Cardiac fibroblast (primary cell): ENCODE measurements at regions not wholly inside any gene's neighbourhood (a gene's known extent, or its start where the extent isn't known, plus 50 kb on each side); places are given as distances from the start of the nearest gene placed in this dataset.
"Not testable (repeated sequence)": the region's sequence is repeated elsewhere in the genome, so short reads cannot be mapped to it uniquely, and the experiment has no call there.

Experiments used
- DNase-seq, 2 donors: peaks; one replicate each; pipeline versions ENCODE4 v3.0.0 to v3.0.0-alpha.2; 2010; ENCODE audit warnings: low read depth in 2 of 2
- H3K4me3 ChIP-seq, 2 donors: replicated peaks in 1 of 2; 1 replicate in 1 of 2; 2 replicates in 1 of 2; pipeline ENCODE4 v1.5.1; 2011; ENCODE audit warnings: low read depth in 2 of 2, low read length in 2 of 2, mild to moderate bottlenecking in 2 of 2, moderate library complexity in 1 of 2
- CTCF ChIP-seq: IDR thresholded peaks from one replicate; pipeline ENCODE4 v1.5.1; 2011; ENCODE audit warnings: low read depth, mild to moderate bottlenecking, low read length, inconsistent platforms

DNA sequence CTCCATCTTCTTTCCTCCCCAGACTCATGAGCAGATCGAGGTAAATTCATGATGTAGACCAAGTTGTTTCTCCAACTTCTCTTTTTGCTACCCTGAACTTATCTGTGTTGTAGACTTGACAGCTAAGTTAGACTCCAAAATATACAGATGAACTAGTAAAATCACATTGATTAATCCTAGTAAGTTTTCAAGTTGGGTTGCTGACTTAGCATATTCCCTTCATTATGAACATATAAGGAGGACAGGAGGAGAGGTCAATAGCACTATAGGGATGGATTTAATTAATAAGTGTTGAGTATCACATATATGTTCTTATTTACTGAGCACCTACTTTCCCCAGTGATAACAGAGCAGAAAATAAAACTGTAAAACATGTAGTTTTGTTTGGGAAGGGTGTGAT is 227.3 kb downstream of the TINAG start:
- no peak overlapping the region for H3K4me3 ChIP-seq
- no peak for DNase-seq
- TF ChIP-seq CTCF = no peak

DNA sequence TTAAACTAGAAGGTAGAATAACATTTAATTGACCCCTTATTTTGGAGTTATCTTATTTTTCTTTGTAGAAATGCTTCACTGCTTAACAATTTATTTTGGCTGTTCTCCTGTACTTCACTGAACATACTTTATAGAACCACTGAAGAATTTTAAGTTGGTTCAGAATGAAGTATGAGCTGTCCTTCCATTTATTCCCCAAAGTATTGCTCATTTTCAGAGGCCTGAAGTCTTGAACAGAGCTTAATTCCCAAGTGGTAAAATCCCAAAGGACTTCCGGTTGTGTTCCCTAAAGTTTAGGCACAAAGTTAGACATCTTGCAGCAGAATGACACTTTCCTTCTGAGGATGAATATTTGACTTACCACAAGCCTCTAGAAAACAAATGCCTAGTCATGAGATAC is 233.3 kb downstream of the TINAG start:
- TF ChIP-seq CTCF = no peak
- H3K4me3 ChIP-seq = no peak overlapping the region
- DNase-seq = peak in 1 of 2 donors; percentile 65

DNA sequence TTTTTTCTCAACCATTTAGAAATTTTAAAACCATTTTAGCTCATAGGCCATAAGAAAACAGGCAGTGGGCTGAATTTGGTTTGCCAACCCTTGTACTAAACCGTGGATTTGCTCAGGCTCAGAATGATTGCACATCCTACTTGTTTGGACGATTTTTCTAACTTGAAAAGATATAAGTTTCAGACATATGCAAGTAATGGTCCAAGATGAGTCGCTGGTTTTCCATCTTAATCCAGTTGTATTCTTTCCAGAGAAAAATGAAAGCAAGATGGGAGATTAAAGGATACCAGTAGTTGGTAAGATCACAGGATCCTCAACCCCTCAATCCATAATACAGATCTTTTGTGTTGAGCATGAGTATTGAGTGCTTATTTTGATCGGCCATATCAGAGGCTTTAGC is 250.9 kb downstream of the TINAG start:
- H3K4me3 ChIP-seq = no peak overlapping the region
- no peak for TF ChIP-seq CTCF
- DNase-seq = no peak

DNA sequence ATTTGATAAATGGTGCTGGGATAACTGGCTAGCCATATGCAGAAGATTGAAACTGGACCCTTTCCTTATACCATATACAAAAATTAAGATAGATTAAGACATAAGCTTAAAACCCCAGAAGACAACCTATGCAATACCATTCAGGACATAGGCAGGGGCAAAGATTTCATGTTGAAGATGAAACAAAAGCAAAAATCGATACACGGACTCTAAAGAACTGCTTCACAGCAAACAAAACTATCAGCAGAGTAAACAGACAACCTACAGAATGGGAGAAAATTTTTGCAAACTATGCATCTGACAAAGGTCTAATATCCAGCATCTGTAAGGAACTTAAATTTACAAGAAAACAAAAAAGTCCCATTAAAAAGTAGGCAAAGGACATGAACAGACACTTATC is 255.9 kb downstream of the TINAG start:
- not testable (repeated sequence) for H3K4me3 ChIP-seq, DNase-seq

- no peak overlapping the region for H3K4me3 ChIP-seq
- DNase-seq = no peak
- no peak for TF ChIP-seq CTCF
Measured at GRCh38 chr6:54574671-54575070, 266.4 kb downstream of the TINAG start.

DNA sequence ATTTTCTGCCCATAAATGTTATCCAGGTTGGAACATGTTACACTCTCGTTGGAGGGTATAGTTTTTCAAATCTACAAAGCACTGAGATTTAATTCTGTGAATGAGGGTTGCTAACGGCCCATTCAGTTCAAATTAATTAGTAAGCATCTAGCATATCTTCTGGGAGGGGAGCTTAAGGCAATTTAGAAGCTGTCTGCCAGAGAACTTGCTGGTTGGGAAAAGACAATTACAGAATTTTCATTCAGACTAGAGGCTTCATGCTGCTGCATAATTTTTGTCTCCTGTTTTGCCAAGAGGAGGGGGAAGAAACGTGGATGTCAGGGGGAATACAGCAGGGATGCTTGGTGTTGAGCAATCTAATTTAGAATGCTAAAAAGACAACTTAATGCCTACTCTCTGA is 268.3 kb upstream of the FAM83B start:
- TF ChIP-seq CTCF = no peak
- no peak for DNase-seq
- H3K4me3 ChIP-seq = no peak overlapping the region

DNA sequence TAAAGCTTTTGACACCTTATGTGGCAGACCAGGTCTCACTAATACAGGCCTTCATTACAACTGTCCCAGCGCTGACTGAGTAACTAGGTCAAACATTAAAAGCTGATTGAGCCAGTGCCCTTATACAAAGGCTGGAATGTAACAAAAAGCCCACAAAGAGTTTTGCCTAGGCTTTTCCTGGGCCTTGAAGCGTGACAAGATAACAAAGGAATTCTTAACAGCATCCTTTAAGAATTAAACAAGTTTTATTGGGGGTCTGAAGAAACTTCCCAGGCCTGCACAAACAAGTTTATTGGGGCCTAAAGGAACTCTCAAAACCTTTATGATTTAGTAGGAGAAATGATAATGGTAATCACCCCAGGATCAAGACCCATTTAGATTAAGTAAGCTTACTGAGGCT is 267.6 kb upstream of the FAM83B start:
- no peak for TF ChIP-seq CTCF
- no peak overlapping the region for H3K4me3 ChIP-seq
- DNase-seq = no peak
